ENCODE measurements at regions not wholly inside any gene's neighbourhood (a gene's known extent, or its start where the extent isn't known, plus 50 kb on each side); places are given as distances from the start of the nearest gene placed in this dataset.

DNA sequence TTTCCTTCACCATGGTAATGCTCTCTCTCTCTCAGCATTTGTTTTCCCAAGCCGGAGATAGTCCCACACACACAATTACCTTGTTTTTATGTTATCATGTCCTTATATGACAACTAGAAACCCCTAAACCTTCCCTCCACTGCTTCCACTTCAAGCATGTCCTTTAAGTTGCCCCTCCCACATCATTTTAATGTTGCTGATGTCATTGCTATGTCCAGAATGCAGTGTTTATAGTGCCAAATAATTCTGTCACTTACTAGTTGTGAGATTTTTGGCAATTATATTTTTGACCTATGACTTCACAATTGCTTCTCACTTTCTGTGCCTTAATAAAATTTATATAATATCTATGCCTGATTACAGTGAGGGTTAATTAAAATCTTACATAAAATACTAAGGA, 645.9 kb downstream of the XPNPEP1 start:
- intact Hi-C loops (cut with micrococcal nuclease; ENCODE audit: unreplicated experiment): no loop called here
- H3K27ac Mint-ChIP-seq (ENCODE audit: unreplicated experiment): no peak overlapping the region
- DNase-seq: no peak
- peaks cover 14% of the 10 kb centered on the region for H3K4me1 Mint-ChIP-seq (ENCODE audit: low read depth, unreplicated experiment)
- no peaks in the 10 kb centered on the region for H3K36me3 Mint-ChIP-seq (ENCODE audit: insufficient read depth, unreplicated experiment)
- TF ChIP-seq, protein P1, sequence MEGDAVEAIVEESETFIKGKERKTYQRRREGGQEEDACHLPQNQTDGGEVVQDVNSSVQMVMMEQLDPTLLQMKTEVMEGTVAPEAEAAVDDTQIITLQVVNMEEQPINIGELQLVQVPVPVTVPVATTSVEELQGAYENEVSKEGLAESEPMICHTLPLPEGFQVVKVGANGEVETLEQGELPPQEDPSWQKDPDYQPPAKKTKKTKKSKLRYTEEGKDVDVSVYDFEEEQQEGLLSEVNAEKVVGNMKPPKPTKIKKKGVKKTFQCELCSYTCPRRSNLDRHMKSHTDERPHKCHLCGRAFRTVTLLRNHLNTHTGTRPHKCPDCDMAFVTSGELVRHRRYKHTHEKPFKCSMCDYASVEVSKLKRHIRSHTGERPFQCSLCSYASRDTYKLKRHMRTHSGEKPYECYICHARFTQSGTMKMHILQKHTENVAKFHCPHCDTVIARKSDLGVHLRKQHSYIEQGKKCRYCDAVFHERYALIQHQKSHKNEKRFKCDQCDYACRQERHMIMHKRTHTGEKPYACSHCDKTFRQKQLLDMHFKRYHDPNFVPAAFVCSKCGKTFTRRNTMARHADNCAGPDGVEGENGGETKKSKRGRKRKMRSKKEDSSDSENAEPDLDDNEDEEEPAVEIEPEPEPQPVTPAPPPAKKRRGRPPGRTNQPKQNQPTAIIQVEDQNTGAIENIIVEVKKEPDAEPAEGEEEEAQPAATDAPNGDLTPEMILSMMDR (IDR thresholded peaks at IDR 0.05; ENCODE audit: insufficient read depth in 1 of 2, low read depth in 1 of 2, low read length in 1 of 2, severe bottlenecking in 1 of 2, unreplicated experiment in 1 of 2): no peak
- BruUV-seq (replicated peaks): no TSS peak
- ChIA-PET POLR2A (no interaction called here), CTCF (no interaction called here)
- no peak overlapping the region for H3K4me3 Mint-ChIP-seq (ENCODE audit: unreplicated experiment)
- H3K4me3 ChIP-seq (ENCODE audit: low read depth, low read length): no peak overlapping the region
- H3K9me3 Mint-ChIP-seq (ENCODE audit: unreplicated experiment): peaks cover 14% of the 10 kb centered on the region
- no peaks in the 10 kb centered on the region for H3K27me3 Mint-ChIP-seq (ENCODE audit: insufficient read depth, unreplicated experiment)
- H3K4me1 ChIP-seq: peaks cover 13% of the 10 kb centered on the region
- H3K36me3 ChIP-seq (ENCODE audit: control insufficient read depth, insufficient read depth, low read length): no peaks in the 10 kb centered on the region
- no peaks in the 10 kb centered on the region for H3K27me3 ChIP-seq (replicated peaks; ENCODE audit: control insufficient read depth, insufficient read depth, low read length)
- H3K9me3 ChIP-seq: no peaks in the 10 kb centered on the region

DNA sequence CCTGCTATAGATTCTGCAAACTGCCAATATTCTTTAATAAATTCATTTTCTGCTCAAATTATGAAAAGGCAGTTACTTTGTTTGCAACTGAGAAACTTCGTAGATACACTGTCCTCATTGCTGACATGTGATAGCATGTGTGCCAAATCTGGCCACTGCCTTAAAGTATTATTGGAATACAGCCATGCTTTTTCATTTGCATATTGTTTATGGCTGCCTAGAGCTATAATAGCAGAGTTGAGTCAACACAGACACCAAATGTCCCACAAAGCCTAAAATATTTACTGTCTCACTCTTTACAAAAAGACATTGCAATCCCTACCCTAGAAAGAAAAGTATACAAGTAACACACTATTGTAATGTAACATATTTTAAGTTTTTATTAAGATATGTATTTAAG, 647.4 kb downstream of the XPNPEP1 start:
- H3K4me3 Mint-ChIP-seq (ENCODE audit: unreplicated experiment): no peak overlapping the region
- DNase-seq: no peak

DNA sequence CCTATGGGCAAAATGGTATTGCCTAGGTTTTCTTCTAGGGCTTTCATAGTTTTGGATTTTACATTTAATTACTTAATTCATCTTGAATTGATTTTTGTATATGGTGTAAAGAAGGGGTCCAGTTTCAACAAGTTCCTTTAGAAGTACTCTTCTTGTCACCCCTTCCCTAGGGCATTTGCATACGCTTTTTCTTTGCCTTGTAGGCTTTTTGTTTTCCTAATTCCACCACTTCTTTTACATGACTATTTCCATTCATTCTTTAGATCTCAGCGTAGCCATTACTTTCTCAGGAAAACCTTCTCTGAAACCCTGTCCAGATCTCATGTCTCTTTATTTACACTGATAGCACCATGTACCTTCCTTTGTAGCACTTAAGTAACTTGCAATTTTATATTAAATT, 648.6 kb downstream of the XPNPEP1 start:
- peaks cover 9% of the 10 kb centered on the region for H3K9me3 Mint-ChIP-seq (ENCODE audit: unreplicated experiment)
- no peak overlapping the region for H3K27ac Mint-ChIP-seq (ENCODE audit: unreplicated experiment)
- Histone ChIP-seq H3K27me3 (replicated peaks; ENCODE audit: control insufficient read depth, insufficient read depth, low read length) (no peaks in the 10 kb centered on the region), H3K36me3 (ENCODE audit: control insufficient read depth, insufficient read depth, low read length) (no peaks in the 10 kb centered on the region), H3K9me3 (no peaks in the 10 kb centered on the region), H3K4me1 (no peaks in the 10 kb centered on the region), H3K4me3 (ENCODE audit: low read depth, low read length) (no peak overlapping the region)
- H3K36me3 Mint-ChIP-seq (ENCODE audit: insufficient read depth, unreplicated experiment): no peaks in the 10 kb centered on the region
- CTCF ChIA-PET: no interaction called here
- H3K4me1 Mint-ChIP-seq (ENCODE audit: low read depth, unreplicated experiment): no peaks in the 10 kb centered on the region
- POLR2A ChIA-PET: no interaction called here
- H3K27me3 Mint-ChIP-seq (ENCODE audit: insufficient read depth, unreplicated experiment): no peaks in the 10 kb centered on the region
- H3K4me3 Mint-ChIP-seq (ENCODE audit: unreplicated experiment): no peak overlapping the region
- DNase-seq: no peak
- no TSS peak for BruUV-seq (replicated peaks)
- TF ChIP-seq, protein P1 (IDR thresholded peaks at IDR 0.05; ENCODE audit: insufficient read depth in 1 of 2, low read depth in 1 of 2, low read length in 1 of 2, severe bottlenecking in 1 of 2, unreplicated experiment in 1 of 2): no peak
- intact Hi-C loops (cut with micrococcal nuclease; ENCODE audit: unreplicated experiment): no loop called here

More for the DNA sequence above, 647.4 kb downstream of the XPNPEP1 start:
- CTCF ChIA-PET: no interaction called here
- H3K27me3 ChIP-seq (replicated peaks; ENCODE audit: control insufficient read depth, insufficient read depth, low read length): no peaks in the 10 kb centered on the region
- no peaks in the 10 kb centered on the region for H3K36me3 ChIP-seq (ENCODE audit: control insufficient read depth, insufficient read depth, low read length)
- no TSS peak for BruUV-seq (replicated peaks)
- H3K36me3 Mint-ChIP-seq (ENCODE audit: insufficient read depth, unreplicated experiment): no peaks in the 10 kb centered on the region
- intact Hi-C loops (cut with micrococcal nuclease; ENCODE audit: unreplicated experiment): no loop called here
- POLR2A ChIA-PET: no interaction called here
- H3K9me3 Mint-ChIP-seq (ENCODE audit: unreplicated experiment): peaks cover 18% of the 10 kb centered on the region
- no peaks in the 10 kb centered on the region for H3K27me3 Mint-ChIP-seq (ENCODE audit: insufficient read depth, unreplicated experiment)
- no peak overlapping the region for H3K4me3 ChIP-seq (ENCODE audit: low read depth, low read length)
- H3K27ac Mint-ChIP-seq (ENCODE audit: unreplicated experiment): no peak overlapping the region
- peaks cover 6% of the 10 kb centered on the region for H3K4me1 Mint-ChIP-seq (ENCODE audit: low read depth, unreplicated experiment)
- H3K4me1 ChIP-seq: no peaks in the 10 kb centered on the region
- H3K9me3 ChIP-seq: no peaks in the 10 kb centered on the region
- TF ChIP-seq, protein P1 (IDR thresholded peaks at IDR 0.05; ENCODE audit: insufficient read depth in 1 of 2, low read depth in 1 of 2, low read length in 1 of 2, severe bottlenecking in 1 of 2, unreplicated experiment in 1 of 2): no peak
